B cell (primary cell): ENCODE measurements at regions not wholly inside any gene's neighbourhood (a gene's known extent, or its start where the extent isn't known, plus 50 kb on each side); places are given as distances from the start of the nearest gene placed in this dataset.

Experiments
- CTCF ChIP-seq: fragments of 200-600 bp; IDR thresholded peaks from one replicate; pipeline ENCODE4 v1.8.0; 2022; ENCODE audit warnings: antibody characterized with exemption, mild to moderate bottlenecking
- EZH2 ChIP-seq: IDR thresholded peaks from 2 replicates; pipeline ENCODE4 v1.6.1; 2012; ENCODE audit warnings: borderline replicate concordance, low read depth, mild to moderate bottlenecking, moderate library complexity, low read length; ENCODE audit not compliant: insufficient read depth, poor library complexity, severe bottlenecking

- no peak for TF ChIP-seq CTCF
- no peak for TF ChIP-seq EZH2
These were observed 57.4 kb upstream of the SV2C start for GRCh38 chr5:76025790-76026189.
